Keratinocyte (primary cell): ENCODE measurements at regions not wholly inside any gene's neighbourhood (a gene's known extent, or its start where the extent isn't known, plus 50 kb on each side); places are given as distances from the start of the nearest gene placed in this dataset.

ENCODE experiments used
- DNase-seq: peaks from one replicate; pipeline ENCODE4 v3.0.0-alpha.2; 2011; ENCODE audit warnings: low read depth, missing footprints, low spot score
- FAIRE-seq: peaks from 2 replicates; lab custom pipeline; 2011; peaks lifted over from hg19 to GRCh38; lab: Jason Lieb, UNC
- H2AFZ ChIP-seq: 2 replicates; pipeline ENCODE4 v1.6.0; 2012; ENCODE audit warnings: low read length, control low read depth, inconsistent platforms; ENCODE audit not compliant: control insufficient read depth
- H3K27ac ChIP-seq: 2 replicates; pipeline ENCODE4 v1.5.1; 2011; ENCODE audit warnings: low read length; ENCODE audit not compliant: control insufficient read depth, insufficient read depth
- H3K27me3 ChIP-seq: 3 replicates; pipeline ENCODE4 v1.6.0; 2011; ENCODE audit warnings: low read length; ENCODE audit not compliant: control insufficient read depth, insufficient read depth; ENCODE audit errors: extremely low read depth
- H3K36me3 ChIP-seq, 2 experiments: 2 replicates in 1 of 2; 3 replicates in 1 of 2; pipeline ENCODE4 v1.5.1; 2011; ENCODE audit warnings: low read length in 2 of 2, mild to moderate bottlenecking in 1 of 2; ENCODE audit not compliant: control insufficient read depth in 2 of 2, insufficient read depth in 2 of 2; ENCODE audit errors: extremely low read depth in 1 of 2
- H3K4me1 ChIP-seq: 3 replicates; pipeline ENCODE4 v1.5.1; 2011; ENCODE audit warnings: low read length; ENCODE audit not compliant: control insufficient read depth, insufficient read depth; ENCODE audit errors: extremely low read depth
- H3K4me2 ChIP-seq: 3 replicates; pipeline ENCODE4 v1.6.0; 2011; ENCODE audit warnings: low read depth, low read length; ENCODE audit not compliant: control insufficient read depth, insufficient read depth; ENCODE audit errors: extremely low read depth
- H3K4me3 ChIP-seq, 3 experiments: fragments of 200-600 bp in 1 of 3; sonication (generic) in 1 of 3; 2 replicates in 2 of 3; 3 replicates in 1 of 3; pipeline ENCODE4 v1.5.1; 2011 to 2016; ENCODE audit warnings: low read length in 3 of 3, mild to moderate bottlenecking in 3 of 3, control low read depth in 2 of 3, inconsistent platforms in 1 of 3, low read depth in 1 of 3, mixed read lengths in 1 of 3, mixed run types in 1 of 3, moderate library complexity in 1 of 3; ENCODE audit not compliant: control insufficient read depth in 2 of 3, insufficient read depth in 2 of 3; ENCODE audit errors: extremely low read depth in 1 of 3
- H3K79me2 ChIP-seq: 2 replicates; pipeline ENCODE4 v1.6.0; 2012; ENCODE audit warnings: low read length; ENCODE audit not compliant: control insufficient read depth, insufficient read depth
- H3K9ac ChIP-seq: 3 replicates; pipeline ENCODE4 v1.6.0; 2011; ENCODE audit warnings: low read length; ENCODE audit not compliant: control insufficient read depth, insufficient read depth; ENCODE audit errors: extremely low read depth
- H3K9me1 ChIP-seq: 3 replicates; pipeline ENCODE4 v1.6.0; 2011; ENCODE audit warnings: low read length; ENCODE audit not compliant: control insufficient read depth, insufficient read depth; ENCODE audit errors: extremely low read depth
- H3K9me3 ChIP-seq: 2 replicates; pipeline ENCODE4 v1.5.1; 2012; ENCODE audit warnings: low read depth, low read length; ENCODE audit not compliant: control insufficient read depth
- H4K20me1 ChIP-seq: 3 replicates; pipeline ENCODE4 v1.6.0; 2011; ENCODE audit warnings: low read length; ENCODE audit not compliant: control insufficient read depth, insufficient read depth; ENCODE audit errors: extremely low read depth
- EZH2 ChIP-seq: IDR thresholded peaks from one replicate; pipeline ENCODE4 v1.6.1; 2012; ENCODE audit warnings: inconsistent platforms, mild to moderate bottlenecking, low read length, moderate library complexity
- dilution Hi-C: fragments of 300-500 bp; cut with MboI; formaldehyde crosslinking; loops from one replicate; pipeline ENCODE4 v1.7.0; 2020; ENCODE audit warnings: low sequenced_read_pairs; ENCODE audit not compliant: extremely low pct_ligation_motif_present
- TF ChIP-seq, protein P1 (sequence below), 3 experiments: IDR thresholded peaks in 1 of 3; conservative IDR thresholded peaks in 1 of 3; optimal IDR thresholded peaks in 1 of 3; 2 replicates in 2 of 3; 3 replicates in 1 of 3; pipeline versions ENCODE3 to v1.5.1; 2011; ENCODE audit warnings: low read length in 3 of 3, mild to moderate bottlenecking in 3 of 3, moderate library complexity in 2 of 3, control low read depth in 1 of 3, inconsistent platforms in 1 of 3; ENCODE audit not compliant: insufficient read depth in 2 of 3; ENCODE audit errors: extremely low read depth in 1 of 3

DNA sequence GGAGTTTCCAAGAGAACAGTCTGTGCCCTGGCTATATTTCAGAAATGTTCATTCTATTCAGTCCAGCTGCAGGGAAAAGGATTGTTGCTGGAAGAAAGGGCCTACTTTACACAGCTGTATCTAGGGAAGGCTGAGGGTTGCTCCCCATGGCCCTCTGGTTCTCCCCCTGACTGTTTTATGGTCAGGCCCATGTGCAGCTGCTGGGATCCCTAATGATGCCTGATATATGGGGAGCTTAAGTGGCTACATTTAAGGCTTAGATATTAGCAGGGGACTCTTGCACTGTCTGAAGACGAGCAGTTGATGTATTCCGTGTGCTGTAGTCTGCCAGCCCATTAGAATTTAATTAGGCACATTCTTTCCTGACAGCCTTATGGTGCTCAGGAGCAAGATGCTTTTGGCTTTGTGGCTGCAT, 72.0 kb downstream of the FAM43A start:
- dilution Hi-C loops = no loop called here
- Histone ChIP-seq H3K9ac (no peak overlapping the region), H3K4me3 (no peak overlapping the region), H3K9me1 (no peaks in the 10 kb centered on the region), H4K20me1 (no peaks in the 10 kb centered on the region), H3K9me3 (no peaks in the 10 kb centered on the region), H3K27me3 (peaks cover 16% of the 10 kb centered on the region), H3K4me2 (no peak overlapping the region), H3K79me2 (no peaks in the 10 kb centered on the region), H3K36me3 (no peaks in the 10 kb centered on the region), H3K27ac (no peak overlapping the region), H2AFZ (no peak overlapping the region), H3K4me1 (no peaks in the 10 kb centered on the region)
- FAIRE-seq = no peak
- TF ChIP-seq, protein P1, sequence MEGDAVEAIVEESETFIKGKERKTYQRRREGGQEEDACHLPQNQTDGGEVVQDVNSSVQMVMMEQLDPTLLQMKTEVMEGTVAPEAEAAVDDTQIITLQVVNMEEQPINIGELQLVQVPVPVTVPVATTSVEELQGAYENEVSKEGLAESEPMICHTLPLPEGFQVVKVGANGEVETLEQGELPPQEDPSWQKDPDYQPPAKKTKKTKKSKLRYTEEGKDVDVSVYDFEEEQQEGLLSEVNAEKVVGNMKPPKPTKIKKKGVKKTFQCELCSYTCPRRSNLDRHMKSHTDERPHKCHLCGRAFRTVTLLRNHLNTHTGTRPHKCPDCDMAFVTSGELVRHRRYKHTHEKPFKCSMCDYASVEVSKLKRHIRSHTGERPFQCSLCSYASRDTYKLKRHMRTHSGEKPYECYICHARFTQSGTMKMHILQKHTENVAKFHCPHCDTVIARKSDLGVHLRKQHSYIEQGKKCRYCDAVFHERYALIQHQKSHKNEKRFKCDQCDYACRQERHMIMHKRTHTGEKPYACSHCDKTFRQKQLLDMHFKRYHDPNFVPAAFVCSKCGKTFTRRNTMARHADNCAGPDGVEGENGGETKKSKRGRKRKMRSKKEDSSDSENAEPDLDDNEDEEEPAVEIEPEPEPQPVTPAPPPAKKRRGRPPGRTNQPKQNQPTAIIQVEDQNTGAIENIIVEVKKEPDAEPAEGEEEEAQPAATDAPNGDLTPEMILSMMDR (optimal IDR thresholded peaks at IDR 0.05 in 1 of 3, IDR thresholded peaks at IDR 0.05 in 1 of 3, conservative IDR thresholded peaks at IDR 0.05 in 1 of 3; ENCODE audit: extremely low read depth in 1 of 3, insufficient read depth in 2 of 3, low read length in 3 of 3) = no peak
- no peak for TF ChIP-seq EZH2
- no peak for DNase-seq

DNA sequence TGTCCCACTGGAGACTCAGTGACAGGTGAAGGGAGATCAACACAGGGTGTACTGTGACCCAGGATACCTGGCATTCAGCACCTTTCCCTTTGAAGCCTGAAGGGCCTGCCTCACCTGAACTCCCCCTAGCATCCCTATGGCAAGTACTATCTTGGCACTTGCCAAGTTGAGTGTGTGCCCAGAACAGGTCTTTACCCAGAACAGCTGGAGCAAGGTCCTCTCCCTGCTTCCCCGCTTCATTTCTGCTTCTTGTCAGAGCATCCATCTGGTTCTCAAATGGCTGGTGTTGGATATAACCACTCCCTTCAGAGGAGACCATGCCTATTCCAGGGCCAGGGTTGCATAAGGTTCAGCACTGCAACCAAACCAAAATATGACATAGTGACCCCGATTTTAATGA, 73.0 kb downstream of the FAM43A start:
- Histone ChIP-seq H3K36me3 (no peaks in the 10 kb centered on the region), H3K4me1 (no peaks in the 10 kb centered on the region), H2AFZ (no peak overlapping the region), H3K27me3 (peaks cover 16% of the 10 kb centered on the region), H3K9ac (no peak overlapping the region), H3K79me2 (no peaks in the 10 kb centered on the region), H3K4me3 (no peak overlapping the region), H3K4me2 (no peak overlapping the region), H3K27ac (no peak overlapping the region), H4K20me1 (no peaks in the 10 kb centered on the region), H3K9me1 (no peaks in the 10 kb centered on the region), H3K9me3 (no peaks in the 10 kb centered on the region)
- FAIRE-seq (no peak), DNase-seq (no peak)
- dilution Hi-C loops = no loop called here
- TF ChIP-seq, protein P1 (optimal IDR thresholded peaks at IDR 0.05 in 1 of 3, IDR thresholded peaks at IDR 0.05 in 1 of 3, conservative IDR thresholded peaks at IDR 0.05 in 1 of 3; ENCODE audit: extremely low read depth in 1 of 3, insufficient read depth in 2 of 3, low read length in 3 of 3) = no peak
- TF ChIP-seq EZH2 = no peak
